Osteoblast (primary cell): ENCODE measurements at regions not wholly inside any gene's neighbourhood (a gene's known extent, or its start where the extent isn't known, plus 50 kb on each side); places are given as distances from the start of the nearest gene placed in this dataset.

Experiments
- DNase-seq: peaks from one replicate; pipeline ENCODE4 v3.0.0; 2011; ENCODE audit warnings: low spot score, mixed read lengths; ENCODE audit not compliant: insufficient read length; ENCODE audit errors: missing footprints
- H2AFZ ChIP-seq: 2 replicates; pipeline ENCODE4 v1.6.0; 2011; ENCODE audit warnings: mild to moderate bottlenecking, low read length
- H3K27ac ChIP-seq: 2 replicates; pipeline ENCODE4 v1.5.1; 2011; ENCODE audit warnings: mild to moderate bottlenecking, low read depth, low read length, moderate library complexity
- H3K27me3 ChIP-seq: 2 replicates; pipeline ENCODE4 v1.6.0; 2012; ENCODE audit warnings: mild to moderate bottlenecking, control low read depth, inconsistent platforms, low read length, moderate library complexity; ENCODE audit not compliant: insufficient read depth
- H3K36me3 ChIP-seq: 2 replicates; pipeline ENCODE4 v1.5.1; 2011; ENCODE audit warnings: mild to moderate bottlenecking, low read length, control low read depth, moderate library complexity; ENCODE audit not compliant: insufficient read depth
- H3K4me1 ChIP-seq: 2 replicates; pipeline ENCODE4 v1.5.1; 2011; ENCODE audit warnings: mild to moderate bottlenecking, low read length, control low read depth, moderate library complexity; ENCODE audit not compliant: insufficient read depth
- H3K4me2 ChIP-seq: 2 replicates; pipeline ENCODE4 v1.6.0; 2011; ENCODE audit warnings: mild to moderate bottlenecking, low read length; ENCODE audit not compliant: insufficient read depth
- H3K4me3 ChIP-seq: fragments of 200-600 bp; sonication (generic); 3 replicates; pipeline ENCODE4 v1.5.1; 2012; ENCODE audit warnings: mild to moderate bottlenecking, low read length, inconsistent platforms; ENCODE audit not compliant: insufficient read depth
- H3K79me2 ChIP-seq: 2 replicates; pipeline ENCODE4 v1.6.0; 2012; ENCODE audit warnings: mild to moderate bottlenecking, low read length, control low read depth, inconsistent platforms; ENCODE audit not compliant: insufficient read depth
- H3K9me3 ChIP-seq: 2 replicates; pipeline ENCODE4 v1.5.1; 2011; ENCODE audit warnings: low read depth, low read length, control low read depth
- H4K20me1 ChIP-seq: 2 replicates; pipeline ENCODE4 v1.6.0; 2012; ENCODE audit warnings: mild to moderate bottlenecking, low read length, control low read depth; ENCODE audit not compliant: insufficient read depth
- TF ChIP-seq, protein P1 (sequence below): IDR thresholded peaks from 2 replicates; pipeline ENCODE4 v1.5.1; 2011; ENCODE audit warnings: mild to moderate bottlenecking, low read depth, low read length, moderate library complexity; ENCODE audit errors: extremely low read depth

DNA sequence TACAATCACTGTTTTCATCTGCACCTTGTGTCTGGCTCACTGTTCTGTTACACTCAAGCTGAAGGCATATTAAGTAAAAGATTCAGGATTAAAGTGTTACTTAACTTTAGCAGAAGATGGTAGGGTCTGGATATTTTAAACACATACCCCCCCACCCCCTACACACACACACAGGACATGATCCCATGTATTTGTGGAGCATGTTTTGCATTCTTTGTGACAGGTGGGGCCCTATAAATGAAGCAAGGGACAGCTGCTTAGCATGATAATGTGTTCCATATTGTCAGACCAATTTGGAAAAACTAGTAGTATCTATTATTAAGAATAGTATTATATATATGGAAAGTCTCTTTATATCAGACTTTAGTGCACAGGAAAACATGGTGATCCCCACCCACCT, 335.2 kb upstream of the TNP1 start:
- DNase-seq: no peak
- Histone ChIP-seq H4K20me1 (no peaks in the 10 kb centered on the region), H3K9me3 (peaks cover 3% of the 10 kb centered on the region), H3K4me1 (no peaks in the 10 kb centered on the region), H3K27me3 (no peaks in the 10 kb centered on the region), H3K27ac (no peak overlapping the region), H3K4me2 (no peak overlapping the region), H3K36me3 (no peaks in the 10 kb centered on the region), H3K4me3 (no peak overlapping the region), H2AFZ (no peak overlapping the region), H3K79me2 (no peaks in the 10 kb centered on the region)
- TF ChIP-seq, protein P1, sequence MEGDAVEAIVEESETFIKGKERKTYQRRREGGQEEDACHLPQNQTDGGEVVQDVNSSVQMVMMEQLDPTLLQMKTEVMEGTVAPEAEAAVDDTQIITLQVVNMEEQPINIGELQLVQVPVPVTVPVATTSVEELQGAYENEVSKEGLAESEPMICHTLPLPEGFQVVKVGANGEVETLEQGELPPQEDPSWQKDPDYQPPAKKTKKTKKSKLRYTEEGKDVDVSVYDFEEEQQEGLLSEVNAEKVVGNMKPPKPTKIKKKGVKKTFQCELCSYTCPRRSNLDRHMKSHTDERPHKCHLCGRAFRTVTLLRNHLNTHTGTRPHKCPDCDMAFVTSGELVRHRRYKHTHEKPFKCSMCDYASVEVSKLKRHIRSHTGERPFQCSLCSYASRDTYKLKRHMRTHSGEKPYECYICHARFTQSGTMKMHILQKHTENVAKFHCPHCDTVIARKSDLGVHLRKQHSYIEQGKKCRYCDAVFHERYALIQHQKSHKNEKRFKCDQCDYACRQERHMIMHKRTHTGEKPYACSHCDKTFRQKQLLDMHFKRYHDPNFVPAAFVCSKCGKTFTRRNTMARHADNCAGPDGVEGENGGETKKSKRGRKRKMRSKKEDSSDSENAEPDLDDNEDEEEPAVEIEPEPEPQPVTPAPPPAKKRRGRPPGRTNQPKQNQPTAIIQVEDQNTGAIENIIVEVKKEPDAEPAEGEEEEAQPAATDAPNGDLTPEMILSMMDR: no peak

DNA sequence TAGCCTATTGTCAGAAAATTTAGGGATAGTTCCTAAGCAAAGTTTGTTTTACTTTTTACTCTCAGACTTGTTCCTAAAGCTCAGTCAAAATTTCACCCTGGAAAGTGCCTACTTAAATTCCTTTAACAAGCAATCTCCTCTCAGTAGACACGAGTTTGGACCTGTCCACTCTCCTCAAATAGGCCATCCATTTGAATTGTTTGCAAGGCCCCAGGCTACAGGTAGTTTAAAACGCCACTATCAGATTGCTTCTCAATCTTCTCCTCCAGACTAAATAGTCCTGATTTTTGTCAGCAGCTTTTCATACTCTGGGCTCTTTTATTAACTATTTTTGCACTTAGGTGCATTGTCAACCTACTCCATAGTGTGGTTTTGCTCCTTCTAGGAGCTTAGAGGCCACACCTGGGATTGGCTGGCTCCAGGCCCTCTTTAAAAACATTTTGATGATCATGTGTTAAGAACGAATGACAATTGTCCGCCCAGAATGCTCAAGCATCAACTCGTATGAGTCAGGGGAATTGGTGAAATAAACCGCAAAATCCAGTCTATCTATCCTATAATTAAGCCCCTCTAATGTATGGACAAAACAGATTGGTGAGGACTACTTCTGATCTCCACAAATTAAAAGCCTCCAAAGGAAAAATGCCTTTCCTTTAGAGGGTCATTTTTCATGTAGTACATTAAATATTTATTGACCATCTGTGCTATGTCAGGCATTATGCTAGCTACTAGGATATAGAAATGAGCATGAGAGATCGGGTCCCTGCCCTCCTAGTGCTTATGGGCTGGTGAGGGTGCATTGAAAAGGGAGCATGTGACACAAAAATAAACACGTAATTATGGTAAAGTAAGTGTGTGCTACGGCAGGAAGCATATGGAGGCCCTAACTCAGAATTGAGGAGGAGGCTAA, 333.8 kb upstream of the TNP1 start:
- TF ChIP-seq, protein P1: no peak
- H3K27me3 ChIP-seq: no peaks in the 10 kb centered on the region
- H3K9me3 ChIP-seq: peaks cover 3% of the 10 kb centered on the region
- no peaks in the 10 kb centered on the region for H3K36me3 ChIP-seq
- no peak for DNase-seq
- no peaks in the 10 kb centered on the region for H3K79me2 ChIP-seq
- H4K20me1 ChIP-seq: no peaks in the 10 kb centered on the region
- no peaks in the 10 kb centered on the region for H3K4me1 ChIP-seq
- H3K4me3 ChIP-seq: no peak overlapping the region
- H3K27ac ChIP-seq: no peak overlapping the region
- H2AFZ ChIP-seq: no peak overlapping the region
- no peak overlapping the region for H3K4me2 ChIP-seq

DNA sequence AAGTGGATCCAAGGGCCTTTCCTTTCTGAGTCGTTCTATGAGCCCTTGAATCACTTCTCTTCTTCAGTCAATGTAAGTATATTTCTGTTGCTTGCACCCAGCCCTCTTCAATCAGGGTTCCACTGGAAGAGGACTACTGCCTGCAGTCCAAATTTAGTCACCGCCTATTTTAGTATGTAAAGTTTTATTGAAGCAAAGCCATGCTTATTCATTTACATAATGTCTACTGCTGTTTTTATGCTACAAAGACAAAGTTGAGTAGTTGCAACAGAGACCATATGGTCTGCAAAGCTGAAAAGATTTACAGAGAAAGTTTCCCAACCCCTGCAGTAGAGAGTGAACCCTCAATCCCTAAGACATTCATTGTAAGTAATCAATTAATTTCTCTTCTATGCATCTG, 332.5 kb upstream of the TNP1 start:
- TF ChIP-seq, protein P1: no peak
- no peak overlapping the region for H3K4me3 ChIP-seq
- DNase-seq: no peak
- H3K36me3 ChIP-seq: no peaks in the 10 kb centered on the region
- H3K27ac ChIP-seq: no peak overlapping the region
- no peak overlapping the region for H2AFZ ChIP-seq
- no peaks in the 10 kb centered on the region for H3K79me2 ChIP-seq
- no peak overlapping the region for H3K4me2 ChIP-seq
- H3K27me3 ChIP-seq: no peaks in the 10 kb centered on the region
- no peaks in the 10 kb centered on the region for H3K4me1 ChIP-seq
- H4K20me1 ChIP-seq: no peaks in the 10 kb centered on the region
- peaks cover 3% of the 10 kb centered on the region for H3K9me3 ChIP-seq

DNA sequence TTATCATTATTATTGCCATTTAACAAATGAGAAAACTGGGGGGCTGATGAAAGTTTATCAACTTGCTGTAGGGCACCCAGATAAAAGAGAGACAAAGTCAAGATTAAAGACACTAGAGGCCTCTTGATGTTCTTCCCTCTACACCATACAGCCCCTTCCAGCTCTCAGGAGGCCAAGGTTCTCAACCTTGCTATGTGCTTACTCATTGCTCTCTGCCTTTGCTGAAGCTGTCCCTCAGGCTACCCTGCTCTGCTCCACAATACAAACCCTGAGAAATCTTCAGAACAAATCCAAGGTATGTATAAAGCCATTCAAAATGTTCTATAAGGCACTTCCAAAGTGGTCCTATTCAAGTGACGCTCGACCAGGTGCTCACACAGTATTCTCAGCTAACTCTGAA, 329.9 kb upstream of the TNP1 start:
- no peak for DNase-seq
- Histone ChIP-seq H3K79me2 (no peaks in the 10 kb centered on the region), H2AFZ (no peak overlapping the region), H3K4me3 (no peak overlapping the region), H3K27ac (no peak overlapping the region), H3K4me2 (no peak overlapping the region), H3K27me3 (no peaks in the 10 kb centered on the region), H3K4me1 (no peaks in the 10 kb centered on the region), H3K36me3 (no peaks in the 10 kb centered on the region), H3K9me3 (no peaks in the 10 kb centered on the region), H4K20me1 (no peaks in the 10 kb centered on the region)
- TF ChIP-seq, protein P1: no peak
